SK-N-SH (cell line): ENCODE measurements at regions not wholly inside any gene's neighbourhood (a gene's known extent, or its start where the extent isn't known, plus 50 kb on each side); places are given as distances from the start of the nearest gene placed in this dataset.
A peak's percentile ranks its signal among the peaks of the same experiment; 100 is the strongest.

ENCODE experiments used
- CTCF ChIA-PET: fragments of 300-600, 350-600 bp; formaldehyde crosslinking; extraction: SDS; loops from one replicate; lab custom pipeline; 2021; lab: Yijun Ruan, JAX
- POLR2A ChIA-PET: fragments of 350-600 bp; sonication (Branson Sonifier 250); formaldehyde crosslinking; extraction: SDS; loops from one replicate; lab custom pipeline; 2020; ENCODE audit warnings: antibody characterized with exemption, inconsistent platforms; lab: Yijun Ruan, JAX
- DNase-seq: peaks from one replicate; pipeline ENCODE4 v3.0.0; 2012
- H2AFZ ChIP-seq: fragments of 200-600 bp; sonication (generic); 2 replicates; pipeline ENCODE4 v1.8.1; 2016; ENCODE audit warnings: antibody characterized with exemption, mild to moderate bottlenecking, low read depth
- H3F3A ChIP-seq: fragments of 200-600 bp; sonication (generic); replicated peaks from 2 replicates; pipeline ENCODE3; 2016; ENCODE audit warnings: antibody characterized with exemption, mild to moderate bottlenecking; ENCODE audit not compliant: insufficient read depth
- H3K27ac ChIP-seq, 2 experiments: fragments of 200-500 bp in 1 of 2; fragments of 200-600 bp in 1 of 2; sonication (Bioruptor generic) in 1 of 2; sonication (generic), shearing (Covaris generic) in 1 of 2; 2 replicates each; pipeline versions ENCODE4 v1.5.1 to v1.6.1; 2014 to 2016; ENCODE audit warnings: low read depth in 2 of 2, inconsistent platforms in 1 of 2, low read length in 1 of 2, mild to moderate bottlenecking in 1 of 2, mixed read lengths in 1 of 2
- H3K27me3 ChIP-seq: fragments of 200-600 bp; sonication (generic), shearing (Covaris generic); 2 replicates; pipeline ENCODE4 v1.6.1; 2016; ENCODE audit warnings: mixed run types; ENCODE audit not compliant: insufficient read depth
- H3K36me3 ChIP-seq, 2 experiments: fragments of 200-500 bp in 1 of 2; fragments of 200-600 bp in 1 of 2; sonication (Bioruptor generic) in 1 of 2; sonication (generic) in 1 of 2; replicated peaks in 1 of 2; 2 replicates each; pipeline versions ENCODE3 to v1.5.1; 2014 to 2016; ENCODE audit warnings: low read length in 1 of 2, mild to moderate bottlenecking in 1 of 2; ENCODE audit not compliant: insufficient read depth in 2 of 2, control insufficient read depth in 1 of 2
- H3K4me1 ChIP-seq, 2 experiments: fragments of 200-500 bp in 1 of 2; fragments of 200-600 bp in 1 of 2; sonication (Bioruptor generic) in 1 of 2; sonication (generic), shearing (Covaris generic) in 1 of 2; 2 replicates each; pipeline versions ENCODE4 v1.5.1 to v1.6.1; 2014 to 2016; ENCODE audit warnings: low read depth in 1 of 2, low read length in 1 of 2, mixed run types in 1 of 2; ENCODE audit not compliant: insufficient read depth in 2 of 2, control insufficient read depth in 1 of 2
- H3K4me2 ChIP-seq: fragments of 200-600 bp; sonication (generic), shearing (Covaris generic); 2 replicates; pipeline ENCODE4 v1.6.1; 2017; ENCODE audit warnings: mixed run types
- H3K4me3 ChIP-seq, 2 experiments: fragments of 200-500 bp in 1 of 2; fragments of 200-600 bp in 1 of 2; sonication (Bioruptor generic) in 1 of 2; sonication (generic), shearing (Covaris generic) in 1 of 2; 2 replicates each; pipeline versions ENCODE4 v1.5.1 to v1.8.1; 2014 to 2016; ENCODE audit warnings: low read depth in 2 of 2, inconsistent platforms in 1 of 2, low read length in 1 of 2, mild to moderate bottlenecking in 1 of 2, mixed read lengths in 1 of 2, moderate library complexity in 1 of 2
- H3K79me2 ChIP-seq: fragments of 200-600 bp; sonication (generic); 2 replicates; pipeline ENCODE4 v1.8.1; 2017; ENCODE audit warnings: mild to moderate bottlenecking; ENCODE audit not compliant: insufficient read depth
- H3K9ac ChIP-seq: fragments of 200-600 bp; sonication (generic); 2 replicates; pipeline ENCODE4 v1.6.1; 2017; ENCODE audit warnings: mixed run types
- H3K9me2 ChIP-seq: fragments of 200-600 bp; sonication (generic); 2 replicates; pipeline ENCODE4 v1.6.1; 2017; ENCODE audit warnings: mixed run types
- H3K9me3 ChIP-seq: fragments of 200-600 bp; sonication (generic); 2 replicates; pipeline ENCODE4 v1.6.1; 2017; ENCODE audit warnings: mixed run types, mild to moderate bottlenecking, moderate library complexity
- H4K20me1 ChIP-seq: fragments of 200-600 bp; sonication (generic); 2 replicates; pipeline ENCODE4 v1.6.1; 2017; ENCODE audit warnings: mild to moderate bottlenecking, mixed run types; ENCODE audit not compliant: insufficient read depth
- CHD2 ChIP-seq: fragments of 150-350 bp; IDR thresholded peaks from 2 replicates; pipeline ENCODE4 v1.6.1; 2018; ENCODE audit warnings: low read length; ENCODE audit not compliant: partially characterized antibody
- EZH2phosphoT487 ChIP-seq: fragments of 200-600 bp; sonication (generic); IDR thresholded peaks from 2 replicates; pipeline ENCODE4 v1.6.1; 2017; ENCODE audit warnings: low read depth, mixed run types, mild to moderate bottlenecking, antibody characterized with exemption, moderate library complexity, borderline replicate concordance
- FOSL2 ChIP-seq: IDR thresholded peaks from 2 replicates; pipeline ENCODE4 v1.4.0; 2012; ENCODE audit warnings: low read depth, mild to moderate bottlenecking, moderate library complexity, borderline replicate concordance
- FOXJ3 ChIP-seq: sonication (generic); formaldehyde crosslinking; IDR thresholded peaks from 2 replicates; pipeline ENCODE4 v1.5.1; 2020; ENCODE audit warnings: mild to moderate bottlenecking, missing genetic modification reagents
- FOXM1 ChIP-seq: IDR thresholded peaks from 2 replicates; pipeline ENCODE4 v1.4.0; 2012; ENCODE audit warnings: low read depth, mild to moderate bottlenecking
- GATA2 ChIP-seq: sonication (generic); formaldehyde crosslinking; IDR thresholded peaks from 2 replicates; pipeline ENCODE4 v1.5.0; 2020; ENCODE audit warnings: mild to moderate bottlenecking, missing genetic modification reagents
- MEF2A ChIP-seq: IDR thresholded peaks from 2 replicates; pipeline ENCODE4 v1.4.0; 2012; ENCODE audit warnings: low read depth, borderline replicate concordance
- NFIC ChIP-seq: IDR thresholded peaks from 2 replicates; pipeline ENCODE4 v1.4.0; 2012; ENCODE audit warnings: borderline replicate concordance
- RAD21 ChIP-seq: IDR thresholded peaks from 2 replicates; pipeline ENCODE4 v1.6.1; 2012; ENCODE audit warnings: mild to moderate bottlenecking, low read length
- RCOR1 ChIP-seq: fragments of 150-350 bp; IDR thresholded peaks from 2 replicates; pipeline ENCODE4 v1.6.1; 2017; ENCODE audit warnings: antibody characterized with exemption, low read length
- RFX5 ChIP-seq: IDR thresholded peaks from 2 replicates; pipeline ENCODE4 v1.6.1; 2012; ENCODE audit warnings: mild to moderate bottlenecking, improper control_type of control experiment, low read length
- RXRA ChIP-seq: IDR thresholded peaks from 2 replicates; pipeline ENCODE4 v1.4.0; 2012; ENCODE audit warnings: low read depth, mild to moderate bottlenecking, borderline replicate concordance
- WGBS: methylation state at CpG from one replicate; pipeline ENCODE4 v1.1.6; 2017; ENCODE audit warnings: low lambda C conversion rate; 5-methylcytosine and 5-hydroxymethylcytosine counted together
- TF ChIP-seq, protein P1 (sequence below): IDR thresholded peaks from 2 replicates; pipeline ENCODE4; 2012
- TF ChIP-seq, protein P2 (sequence below): IDR thresholded peaks from 2 replicates; pipeline ENCODE4 v1.4.0; 2012; ENCODE audit warnings: low read depth, borderline replicate concordance
- TF ChIP-seq, protein P3 (sequence below): fragments of 200-600 bp; sonication (generic); IDR thresholded peaks from 2 replicates; pipeline ENCODE4 v1.6.1; 2017; ENCODE audit warnings: antibody characterized with exemption, mild to moderate bottlenecking, moderate library complexity
- TF ChIP-seq, protein P4 (sequence below): IDR thresholded peaks from 2 replicates; pipeline ENCODE4 v1.4.0; 2012; ENCODE audit warnings: low read depth
- TF ChIP-seq, protein P5 (sequence below): IDR thresholded peaks from 2 replicates; pipeline ENCODE4 v1.6.1; 2012; ENCODE audit warnings: mild to moderate bottlenecking, low read depth, low read length, moderate library complexity

DNA sequence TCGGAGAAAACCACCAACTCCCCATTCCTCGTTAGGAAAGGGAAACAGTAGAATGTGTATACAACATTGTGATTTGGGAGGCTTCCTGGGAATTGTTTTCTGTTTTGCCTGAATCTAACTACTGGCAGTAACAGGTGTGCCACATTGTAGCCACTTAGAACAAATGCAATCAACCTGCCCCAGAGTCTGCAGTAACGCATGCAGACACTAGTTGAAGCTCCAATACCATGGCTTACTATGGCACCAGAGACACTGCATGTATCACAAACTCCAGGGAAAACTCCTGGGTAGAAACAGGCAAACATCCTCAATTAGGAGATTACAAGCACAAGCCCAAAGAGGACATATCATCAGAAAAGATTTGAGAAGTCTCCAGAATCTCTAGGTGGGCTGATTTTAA is 154.2 kb upstream of the NEIL3 start:
- DNase-seq, result peak; percentile 2
- no peak overlapping the region for H3K4me2 ChIP-seq
- POLR2A ChIA-PET, result no interaction called here
- no peak for TF ChIP-seq RFX5
- no peak for TF ChIP-seq FOXM1
- TF ChIP-seq NFIC, result no peak
- no peak for TF ChIP-seq EZH2phosphoT487
- no peak for TF ChIP-seq FOSL2
- no peak for TF ChIP-seq RCOR1
- no peak for TF ChIP-seq RXRA
- TF ChIP-seq, protein P1, sequence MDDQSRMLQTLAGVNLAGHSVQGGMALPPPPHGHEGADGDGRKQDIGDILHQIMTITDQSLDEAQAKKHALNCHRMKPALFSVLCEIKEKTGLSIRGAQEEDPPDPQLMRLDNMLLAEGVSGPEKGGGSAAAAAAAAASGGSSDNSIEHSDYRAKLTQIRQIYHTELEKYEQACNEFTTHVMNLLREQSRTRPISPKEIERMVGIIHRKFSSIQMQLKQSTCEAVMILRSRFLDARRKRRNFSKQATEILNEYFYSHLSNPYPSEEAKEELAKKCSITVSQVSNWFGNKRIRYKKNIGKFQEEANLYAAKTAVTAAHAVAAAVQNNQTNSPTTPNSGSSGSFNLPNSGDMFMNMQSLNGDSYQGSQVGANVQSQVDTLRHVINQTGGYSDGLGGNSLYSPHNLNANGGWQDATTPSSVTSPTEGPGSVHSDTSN, result no peak
- TF ChIP-seq, protein P2, sequence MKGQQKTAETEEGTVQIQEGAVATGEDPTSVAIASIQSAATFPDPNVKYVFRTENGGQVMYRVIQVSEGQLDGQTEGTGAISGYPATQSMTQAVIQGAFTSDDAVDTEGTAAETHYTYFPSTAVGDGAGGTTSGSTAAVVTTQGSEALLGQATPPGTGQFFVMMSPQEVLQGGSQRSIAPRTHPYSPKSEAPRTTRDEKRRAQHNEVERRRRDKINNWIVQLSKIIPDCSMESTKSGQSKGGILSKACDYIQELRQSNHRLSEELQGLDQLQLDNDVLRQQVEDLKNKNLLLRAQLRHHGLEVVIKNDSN, result no peak
- no peak for TF ChIP-seq MEF2A
- TF ChIP-seq, protein P3, sequence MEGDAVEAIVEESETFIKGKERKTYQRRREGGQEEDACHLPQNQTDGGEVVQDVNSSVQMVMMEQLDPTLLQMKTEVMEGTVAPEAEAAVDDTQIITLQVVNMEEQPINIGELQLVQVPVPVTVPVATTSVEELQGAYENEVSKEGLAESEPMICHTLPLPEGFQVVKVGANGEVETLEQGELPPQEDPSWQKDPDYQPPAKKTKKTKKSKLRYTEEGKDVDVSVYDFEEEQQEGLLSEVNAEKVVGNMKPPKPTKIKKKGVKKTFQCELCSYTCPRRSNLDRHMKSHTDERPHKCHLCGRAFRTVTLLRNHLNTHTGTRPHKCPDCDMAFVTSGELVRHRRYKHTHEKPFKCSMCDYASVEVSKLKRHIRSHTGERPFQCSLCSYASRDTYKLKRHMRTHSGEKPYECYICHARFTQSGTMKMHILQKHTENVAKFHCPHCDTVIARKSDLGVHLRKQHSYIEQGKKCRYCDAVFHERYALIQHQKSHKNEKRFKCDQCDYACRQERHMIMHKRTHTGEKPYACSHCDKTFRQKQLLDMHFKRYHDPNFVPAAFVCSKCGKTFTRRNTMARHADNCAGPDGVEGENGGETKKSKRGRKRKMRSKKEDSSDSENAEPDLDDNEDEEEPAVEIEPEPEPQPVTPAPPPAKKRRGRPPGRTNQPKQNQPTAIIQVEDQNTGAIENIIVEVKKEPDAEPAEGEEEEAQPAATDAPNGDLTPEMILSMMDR, result no peak
- TF ChIP-seq RAD21, result no peak
- TF ChIP-seq, protein P4, sequence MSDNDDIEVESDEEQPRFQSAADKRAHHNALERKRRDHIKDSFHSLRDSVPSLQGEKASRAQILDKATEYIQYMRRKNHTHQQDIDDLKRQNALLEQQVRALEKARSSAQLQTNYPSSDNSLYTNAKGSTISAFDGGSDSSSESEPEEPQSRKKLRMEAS, result no peak
- TF ChIP-seq CHD2, result no peak
- TF ChIP-seq FOXJ3 (CRISPR knock-in tag), result no peak
- TF ChIP-seq GATA2, result no peak
- TF ChIP-seq, protein P5, sequence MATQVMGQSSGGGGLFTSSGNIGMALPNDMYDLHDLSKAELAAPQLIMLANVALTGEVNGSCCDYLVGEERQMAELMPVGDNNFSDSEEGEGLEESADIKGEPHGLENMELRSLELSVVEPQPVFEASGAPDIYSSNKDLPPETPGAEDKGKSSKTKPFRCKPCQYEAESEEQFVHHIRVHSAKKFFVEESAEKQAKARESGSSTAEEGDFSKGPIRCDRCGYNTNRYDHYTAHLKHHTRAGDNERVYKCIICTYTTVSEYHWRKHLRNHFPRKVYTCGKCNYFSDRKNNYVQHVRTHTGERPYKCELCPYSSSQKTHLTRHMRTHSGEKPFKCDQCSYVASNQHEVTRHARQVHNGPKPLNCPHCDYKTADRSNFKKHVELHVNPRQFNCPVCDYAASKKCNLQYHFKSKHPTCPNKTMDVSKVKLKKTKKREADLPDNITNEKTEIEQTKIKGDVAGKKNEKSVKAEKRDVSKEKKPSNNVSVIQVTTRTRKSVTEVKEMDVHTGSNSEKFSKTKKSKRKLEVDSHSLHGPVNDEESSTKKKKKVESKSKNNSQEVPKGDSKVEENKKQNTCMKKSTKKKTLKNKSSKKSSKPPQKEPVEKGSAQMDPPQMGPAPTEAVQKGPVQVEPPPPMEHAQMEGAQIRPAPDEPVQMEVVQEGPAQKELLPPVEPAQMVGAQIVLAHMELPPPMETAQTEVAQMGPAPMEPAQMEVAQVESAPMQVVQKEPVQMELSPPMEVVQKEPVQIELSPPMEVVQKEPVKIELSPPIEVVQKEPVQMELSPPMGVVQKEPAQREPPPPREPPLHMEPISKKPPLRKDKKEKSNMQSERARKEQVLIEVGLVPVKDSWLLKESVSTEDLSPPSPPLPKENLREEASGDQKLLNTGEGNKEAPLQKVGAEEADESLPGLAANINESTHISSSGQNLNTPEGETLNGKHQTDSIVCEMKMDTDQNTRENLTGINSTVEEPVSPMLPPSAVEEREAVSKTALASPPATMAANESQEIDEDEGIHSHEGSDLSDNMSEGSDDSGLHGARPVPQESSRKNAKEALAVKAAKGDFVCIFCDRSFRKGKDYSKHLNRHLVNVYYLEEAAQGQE, result no peak
- H3K27me3 ChIP-seq, result no peaks in the 10 kb centered on the region
- 0 out of 2 replicates have a peak overlapping the region, but pooled peaks have one; percentile 16 for H2AFZ ChIP-seq
- no peaks in the 10 kb centered on the region for H3K9me2 ChIP-seq
- no peaks in the 10 kb centered on the region for H3K36me3 ChIP-seq
- no peaks in the 10 kb centered on the region for H3K4me1 ChIP-seq
- no peak overlapping the region for H3K27ac ChIP-seq
- no peaks in the 10 kb centered on the region for H3K79me2 ChIP-seq
- H3K9ac ChIP-seq, result no peak overlapping the region
- no peaks in the 10 kb centered on the region for H4K20me1 ChIP-seq
- CTCF ChIA-PET, result no interaction called here
- no peak overlapping the region for H3K4me3 ChIP-seq
- no peaks in the 10 kb centered on the region for H3K9me3 ChIP-seq
- H3F3A ChIP-seq, result no peaks in the 10 kb centered on the region
- 63% methylated on average over 3 of the region's 3 CpGs for WGBS
